GM12873 (cell line): ENCODE measurements at regions not wholly inside any gene's neighbourhood (a gene's known extent, or its start where the extent isn't known, plus 50 kb on each side); places are given as distances from the start of the nearest gene placed in this dataset.

Source experiments
- TF ChIP-seq, protein P1 (sequence below): IDR thresholded peaks from 2 replicates; pipeline ENCODE4 v1.5.1; 2012; ENCODE audit warnings: low read depth, mild to moderate bottlenecking, moderate library complexity, low read length, control low read depth; ENCODE audit not compliant: insufficient read depth; ENCODE audit errors: missing control alignments

DNA sequence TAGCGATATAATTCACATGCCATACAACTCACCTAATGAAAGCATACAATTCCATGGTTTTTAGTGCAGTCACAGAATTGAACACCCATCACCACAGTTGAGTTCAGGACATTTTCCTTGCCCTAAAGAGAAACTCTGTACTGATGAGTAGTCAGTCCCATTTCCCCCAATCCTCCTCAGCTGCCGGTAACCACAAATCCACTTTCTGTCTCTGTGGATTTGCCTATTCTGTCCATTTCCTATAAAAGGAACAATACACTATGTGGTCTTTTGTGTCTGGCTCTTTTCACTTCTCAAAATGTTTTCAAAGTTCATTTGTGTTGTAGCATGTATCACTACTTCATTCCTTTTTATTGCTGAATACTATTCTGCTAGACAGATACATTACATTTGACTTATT lies 67.9 kb upstream of the TGM3 start:
- TF ChIP-seq, protein P1, sequence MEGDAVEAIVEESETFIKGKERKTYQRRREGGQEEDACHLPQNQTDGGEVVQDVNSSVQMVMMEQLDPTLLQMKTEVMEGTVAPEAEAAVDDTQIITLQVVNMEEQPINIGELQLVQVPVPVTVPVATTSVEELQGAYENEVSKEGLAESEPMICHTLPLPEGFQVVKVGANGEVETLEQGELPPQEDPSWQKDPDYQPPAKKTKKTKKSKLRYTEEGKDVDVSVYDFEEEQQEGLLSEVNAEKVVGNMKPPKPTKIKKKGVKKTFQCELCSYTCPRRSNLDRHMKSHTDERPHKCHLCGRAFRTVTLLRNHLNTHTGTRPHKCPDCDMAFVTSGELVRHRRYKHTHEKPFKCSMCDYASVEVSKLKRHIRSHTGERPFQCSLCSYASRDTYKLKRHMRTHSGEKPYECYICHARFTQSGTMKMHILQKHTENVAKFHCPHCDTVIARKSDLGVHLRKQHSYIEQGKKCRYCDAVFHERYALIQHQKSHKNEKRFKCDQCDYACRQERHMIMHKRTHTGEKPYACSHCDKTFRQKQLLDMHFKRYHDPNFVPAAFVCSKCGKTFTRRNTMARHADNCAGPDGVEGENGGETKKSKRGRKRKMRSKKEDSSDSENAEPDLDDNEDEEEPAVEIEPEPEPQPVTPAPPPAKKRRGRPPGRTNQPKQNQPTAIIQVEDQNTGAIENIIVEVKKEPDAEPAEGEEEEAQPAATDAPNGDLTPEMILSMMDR, result no peak

DNA sequence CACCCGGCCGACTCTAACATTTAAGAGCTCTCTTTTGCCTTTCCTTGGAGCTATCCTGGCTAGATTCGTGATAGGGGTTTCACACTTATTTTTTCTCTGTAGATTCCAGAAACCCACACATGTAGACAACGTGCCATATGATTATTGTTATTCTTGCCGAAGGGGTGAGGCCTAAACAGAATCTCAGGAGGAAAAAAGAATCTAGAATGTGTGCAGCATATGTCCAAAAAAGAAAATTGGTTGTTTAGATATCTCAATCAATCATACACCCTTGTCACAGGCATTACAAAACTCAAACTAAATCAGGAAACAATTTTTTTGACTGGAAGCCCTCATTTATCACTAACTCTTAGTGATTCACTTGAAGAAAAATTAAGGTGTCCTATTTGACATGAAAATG lies 66.9 kb upstream of the TGM3 start:
- TF ChIP-seq, protein P1, result no peak

DNA sequence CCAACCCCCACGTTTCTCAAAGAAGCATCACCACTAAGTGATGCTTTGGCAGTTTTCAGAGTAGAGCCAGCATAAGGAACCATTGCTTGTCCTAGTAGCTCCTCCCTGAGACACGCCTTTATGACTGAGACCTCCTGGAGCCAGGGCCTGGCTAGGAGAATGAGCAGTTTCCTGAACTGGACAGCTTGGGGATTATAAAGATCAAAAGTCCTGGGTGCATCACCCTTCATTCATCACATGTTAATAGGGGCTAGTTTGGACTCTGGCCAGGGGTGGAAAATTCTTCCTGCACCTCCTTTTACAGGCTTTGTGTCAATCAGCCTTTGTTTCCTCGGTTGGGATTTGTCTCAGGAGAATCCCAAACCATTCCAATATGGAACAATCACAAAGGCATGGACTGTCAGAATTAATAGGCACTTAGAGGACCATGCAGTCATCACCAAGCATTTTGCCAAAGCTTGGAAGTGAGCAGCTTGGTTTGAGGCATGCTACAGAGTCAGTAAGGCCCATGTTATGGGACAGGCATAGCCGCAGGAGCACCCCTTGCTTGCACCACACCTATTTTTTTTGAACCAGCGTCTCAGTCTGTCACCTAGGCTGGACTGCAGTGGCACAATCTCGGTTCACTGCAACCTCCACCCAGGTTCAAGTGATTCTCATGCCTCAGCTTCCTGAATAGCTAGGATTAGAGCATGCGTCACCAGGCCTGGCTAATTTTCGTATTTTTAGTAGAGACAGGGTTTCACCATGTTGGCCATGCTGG lies 64.9 kb upstream of the TGM3 start:
- TF ChIP-seq, protein P1, result no peak

DNA sequence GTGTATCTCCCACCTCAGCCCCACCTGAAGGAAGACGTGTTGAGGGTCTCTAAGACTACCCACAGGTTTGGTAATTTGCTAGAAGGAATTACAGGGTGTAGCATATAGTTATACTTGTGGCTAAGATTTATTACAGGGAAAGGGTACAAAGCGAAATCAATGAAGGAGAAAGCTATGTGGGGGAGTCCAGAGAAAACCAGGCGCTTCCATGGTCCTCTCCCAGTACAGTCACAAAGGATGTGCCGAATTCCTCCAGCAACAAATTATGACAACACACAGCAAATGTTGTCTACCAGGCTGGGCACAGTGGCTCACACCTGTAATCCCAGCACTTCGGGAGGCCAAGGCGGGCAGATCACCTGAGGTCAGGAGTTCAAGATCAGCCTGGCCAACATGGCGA lies 64.1 kb upstream of the TGM3 start:
- TF ChIP-seq, protein P1, result no peak

DNA sequence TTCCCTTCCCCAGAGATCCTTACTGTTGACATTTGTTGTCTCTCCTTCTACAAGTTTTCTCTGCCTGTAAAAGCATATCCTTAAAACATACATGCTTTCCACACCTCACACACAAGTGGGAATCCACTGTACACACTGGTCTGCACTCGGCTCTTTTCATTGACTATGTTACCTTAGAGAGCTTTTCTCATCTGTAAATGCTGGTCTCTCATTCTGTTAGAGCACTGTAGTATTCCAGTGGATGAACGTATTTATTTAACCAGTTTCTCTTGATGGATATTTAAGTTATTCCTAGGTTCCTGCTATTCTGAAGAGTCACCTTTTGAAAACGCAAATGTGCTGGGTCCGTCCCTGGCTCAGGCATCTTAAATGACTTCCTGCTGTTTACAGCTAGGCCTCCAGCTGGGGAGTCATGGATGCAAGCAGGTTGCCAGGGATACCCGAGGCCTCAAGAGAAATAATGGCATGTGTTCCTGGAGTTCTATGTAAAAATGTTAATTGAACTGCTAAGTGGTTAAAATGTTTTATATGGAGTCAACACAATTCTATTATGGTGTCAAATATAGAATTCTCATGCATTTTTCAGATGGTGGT lies 61.1 kb upstream of the TGM3 start:
- TF ChIP-seq, protein P1, result no peak

DNA sequence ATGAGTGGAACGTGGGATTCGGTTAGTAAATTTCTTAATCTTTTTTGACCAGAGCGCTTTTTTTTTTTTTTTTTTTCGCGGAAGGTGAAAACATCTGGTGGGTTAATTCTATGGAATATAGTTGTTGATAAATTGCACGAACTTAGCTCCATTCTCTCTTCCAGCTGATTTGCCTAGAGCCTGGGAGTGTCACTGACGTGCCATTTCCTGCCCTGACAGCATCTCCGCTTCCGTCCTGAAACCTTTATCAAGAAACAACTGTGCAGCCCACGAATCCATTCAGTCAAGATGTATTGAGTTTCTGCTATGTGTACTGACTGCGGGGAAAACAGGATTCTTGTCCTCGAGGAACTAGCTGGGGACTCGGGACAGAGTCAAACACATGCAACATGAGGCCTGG lies 59.5 kb upstream of the TGM3 start:
- TF ChIP-seq, protein P1, result no peak

DNA sequence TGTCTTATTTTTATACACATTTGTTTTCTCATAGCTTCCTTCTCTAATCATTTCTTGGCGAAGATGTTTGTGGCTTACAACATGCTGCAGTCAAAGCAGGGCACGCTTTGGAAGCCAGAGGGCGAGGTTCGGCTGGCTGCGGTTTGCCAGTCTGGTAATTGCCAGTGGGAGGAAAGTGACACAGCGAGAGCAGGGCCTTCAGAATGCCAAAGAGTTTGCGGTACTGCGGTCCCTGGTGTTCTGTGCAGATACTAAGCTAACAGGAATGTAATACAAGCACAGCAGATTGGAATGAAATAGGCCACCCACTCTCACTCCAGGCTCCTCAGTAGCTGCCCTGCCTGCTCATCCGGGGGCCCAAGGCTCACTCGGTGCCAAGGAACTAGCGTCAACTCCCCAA lies 58.7 kb upstream of the TGM3 start:
- TF ChIP-seq, protein P1, result no peak
